ENCODE measurements at regions not wholly inside any gene's neighbourhood (a gene's known extent, or its start where the extent isn't known, plus 50 kb on each side); places are given as distances from the start of the nearest gene placed in this dataset.
"Not testable (repeated sequence)": the region's sequence is repeated elsewhere in the genome, so short reads cannot be mapped to it uniquely, and the experiment has no call there.

- no peak for DNase-seq
- no peak for ATAC-seq (ENCODE audit: poor library complexity)
- intact Hi-C loops (cut with DNase I) = no loop called here
Observed at GRCh38 chr2:54041135-54041534, 70.3 kb upstream of the PSME4 start.

- no peak for ATAC-seq (ENCODE audit: poor library complexity)
- DNase-seq = no peak
- intact Hi-C loops (cut with DNase I) = no loop called here
Observed at GRCh38 chr2:54040685-54041084, 69.9 kb upstream of the PSME4 start.

GRCh38 chr2:54040250-54040649 lies 69.5 kb upstream of the PSME4 start:
- no peak for DNase-seq
- ATAC-seq (ENCODE audit: poor library complexity) = no peak
- intact Hi-C loops (cut with DNase I) = no loop called here

GRCh38 chr2:54038835-54039234 lies 68.0 kb upstream of the PSME4 start:
- intact Hi-C loops (cut with DNase I) = no loop called here
- ATAC-seq (ENCODE audit: poor library complexity) = no peak
- no peak for DNase-seq

- intact Hi-C loops (cut with DNase I); DNase-seq; ATAC-seq (ENCODE audit: poor library complexity): not testable (repeated sequence)
Observed at GRCh38 chr2:54031288-54031687, 60.5 kb upstream of the PSME4 start.

- DNase-seq = no peak
- no peak for ATAC-seq (ENCODE audit: poor library complexity)
- intact Hi-C loops (cut with DNase I) = no loop called here
Observed at GRCh38 chr2:54030806-54031205, 60.0 kb upstream of the PSME4 start.

GRCh38 chr2:54030396-54030741 lies 59.6 kb upstream of the PSME4 start:
- ATAC-seq (ENCODE audit: poor library complexity) (peak; percentile 29), DNase-seq (no peak)
- intact Hi-C loops (cut with DNase I) = no loop called here

- no peak for DNase-seq
- ATAC-seq (ENCODE audit: poor library complexity) = peak; percentile 36
- intact Hi-C loops (cut with DNase I) = no loop called here
Observed at GRCh38 chr2:54029721-54030395, 59.1 kb upstream of the PSME4 start.

- DNase-seq; intact Hi-C loops (cut with DNase I); ATAC-seq (ENCODE audit: poor library complexity): not testable (repeated sequence)
Observed at GRCh38 chr2:54025463-54026075, 54.8 kb upstream of the PSME4 start.

- DNase-seq = no peak
- intact Hi-C loops (cut with DNase I) = no loop called here
- ATAC-seq (ENCODE audit: poor library complexity) = no peak
Observed at GRCh38 chr2:54024576-54024975, 53.8 kb upstream of the PSME4 start.

- DNase-seq = no peak
- intact Hi-C loops (cut with DNase I) = no loop called here
- ATAC-seq (ENCODE audit: poor library complexity) = peak; percentile 81
Observed at GRCh38 chr2:54021702-54022101, 50.9 kb upstream of the PSME4 start.

- DNase-seq (no peak), ATAC-seq (ENCODE audit: poor library complexity) (no peak)
- intact Hi-C loops (cut with DNase I) = no loop called here
Observed at GRCh38 chr2:54020793-54021414, 50.1 kb upstream of the PSME4 start.
